Thoracic aorta (tissue), 2 donors: ENCODE measurements at regions not wholly inside any gene's neighbourhood (a gene's known extent, or its start where the extent isn't known, plus 50 kb on each side); places are given as distances from the start of the nearest gene placed in this dataset.

Source experiments
- ATAC-seq: fragments of 150-250 bp; one replicate; pipeline ENCODE4 v1.8.0; 2017; ENCODE audit warnings: low read depth; ENCODE audit not compliant: insufficient number of reproducible peaks, low FRiP score
- DNase-seq: peaks from one replicate; pipeline ENCODE4 v3.0.0-alpha.2; 2020; ENCODE audit warnings: low spot score
- H3K27ac ChIP-seq, 2 donors: fragments of 200-600 bp; sonication (generic); 1 replicate in 1 of 2; 2 replicates in 1 of 2; pipeline ENCODE4 v1.5.1; 2016; ENCODE audit warnings: mild to moderate bottlenecking in 2 of 2, moderate library complexity in 2 of 2
- H3K27me3 ChIP-seq: fragments of 200-600 bp; sonication (generic); replicated peaks from 2 replicates; pipeline ENCODE4 v1.6.0; 2016; ENCODE audit warnings: mild to moderate bottlenecking; ENCODE audit not compliant: insufficient read depth
- H3K36me3 ChIP-seq: fragments of 200-600 bp; sonication (generic); one replicate; pipeline ENCODE4 v1.5.1; 2016
- H3K4me1 ChIP-seq, 2 donors: fragments of 200-600 bp; sonication (generic); 1 replicate in 1 of 2; 2 replicates in 1 of 2; pipeline versions ENCODE4 v1.5.1 to v1.6.0; 2016; ENCODE audit warnings: low read depth in 2 of 2, mild to moderate bottlenecking in 1 of 2; ENCODE audit not compliant: control insufficient read depth in 1 of 2
- H3K4me3 ChIP-seq: fragments of 200-600 bp; sonication (generic); 2 replicates; pipeline ENCODE4 v1.5.1; 2016; ENCODE audit warnings: mild to moderate bottlenecking
- H3K9me3 ChIP-seq: fragments of 200-600 bp; sonication (generic); 2 replicates; pipeline ENCODE4 v1.5.1; 2016
- TF ChIP-seq, protein P1 (sequence below): fragments of 200-600 bp; sonication (generic); IDR thresholded peaks from one replicate; pipeline ENCODE4 v1.5.1; 2019; ENCODE audit warnings: antibody characterized with exemption

DNA sequence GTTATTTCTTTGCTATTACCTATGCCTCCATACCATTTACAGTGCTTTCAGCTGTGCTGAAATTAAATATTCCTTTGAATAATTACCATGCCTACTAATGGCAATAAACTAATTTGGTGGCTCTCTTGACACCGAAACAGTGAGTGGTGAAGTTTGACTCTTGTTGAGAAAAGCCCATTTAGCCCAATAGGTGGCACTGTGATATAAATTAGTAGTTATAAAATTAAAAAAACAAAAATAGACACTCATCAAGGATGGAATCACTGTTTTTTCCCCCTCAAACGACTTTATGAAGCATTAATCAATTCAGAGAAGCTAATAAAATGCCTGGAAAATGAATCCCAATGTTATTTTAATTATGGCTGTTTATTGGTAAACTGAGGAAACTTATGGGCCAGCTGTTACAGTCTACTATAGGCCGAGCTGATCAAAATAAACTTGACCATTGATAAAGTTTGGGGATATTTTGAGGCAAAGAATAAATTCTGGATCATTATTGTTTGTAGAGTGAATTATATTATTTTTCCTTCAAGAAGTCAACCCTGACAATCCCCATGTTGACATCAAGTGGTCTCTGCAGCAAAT, 339.6 kb downstream of the TRIB2 start:
- ATAC-seq (no peak), DNase-seq (no peak)
- Histone ChIP-seq H3K9me3 (no peaks in the 10 kb centered on the region), H3K4me3 (no peak overlapping the region), H3K27me3 (no peaks in the 10 kb centered on the region), H3K36me3 (no peaks in the 10 kb centered on the region), H3K27ac (no peak overlapping the region), H3K4me1 (no peaks in the 10 kb centered on the region)
- TF ChIP-seq, protein P1, sequence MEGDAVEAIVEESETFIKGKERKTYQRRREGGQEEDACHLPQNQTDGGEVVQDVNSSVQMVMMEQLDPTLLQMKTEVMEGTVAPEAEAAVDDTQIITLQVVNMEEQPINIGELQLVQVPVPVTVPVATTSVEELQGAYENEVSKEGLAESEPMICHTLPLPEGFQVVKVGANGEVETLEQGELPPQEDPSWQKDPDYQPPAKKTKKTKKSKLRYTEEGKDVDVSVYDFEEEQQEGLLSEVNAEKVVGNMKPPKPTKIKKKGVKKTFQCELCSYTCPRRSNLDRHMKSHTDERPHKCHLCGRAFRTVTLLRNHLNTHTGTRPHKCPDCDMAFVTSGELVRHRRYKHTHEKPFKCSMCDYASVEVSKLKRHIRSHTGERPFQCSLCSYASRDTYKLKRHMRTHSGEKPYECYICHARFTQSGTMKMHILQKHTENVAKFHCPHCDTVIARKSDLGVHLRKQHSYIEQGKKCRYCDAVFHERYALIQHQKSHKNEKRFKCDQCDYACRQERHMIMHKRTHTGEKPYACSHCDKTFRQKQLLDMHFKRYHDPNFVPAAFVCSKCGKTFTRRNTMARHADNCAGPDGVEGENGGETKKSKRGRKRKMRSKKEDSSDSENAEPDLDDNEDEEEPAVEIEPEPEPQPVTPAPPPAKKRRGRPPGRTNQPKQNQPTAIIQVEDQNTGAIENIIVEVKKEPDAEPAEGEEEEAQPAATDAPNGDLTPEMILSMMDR = no peak

DNA sequence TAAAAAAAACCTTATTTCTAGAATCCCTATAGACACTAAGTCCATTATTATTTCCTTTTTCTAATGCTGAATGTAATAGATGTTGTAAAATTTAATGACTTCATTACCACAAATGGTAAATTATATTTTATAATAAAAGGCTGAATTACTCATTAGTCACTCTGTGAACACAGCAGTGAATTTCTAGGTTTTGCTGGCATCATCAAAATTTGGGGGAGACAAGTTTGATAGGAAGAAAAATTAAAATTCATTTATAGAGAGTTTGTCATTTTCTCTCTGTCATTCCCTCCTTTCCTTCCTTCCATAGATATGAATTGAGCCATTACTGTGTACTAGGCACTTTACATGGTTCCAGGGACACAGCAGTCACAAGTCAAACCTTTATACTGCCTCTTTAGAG, 340.9 kb downstream of the TRIB2 start:
- Histone ChIP-seq H3K36me3 (no peaks in the 10 kb centered on the region), H3K27me3 (no peaks in the 10 kb centered on the region), H3K9me3 (no peaks in the 10 kb centered on the region), H3K4me3 (no peak overlapping the region), H3K4me1 (no peaks in the 10 kb centered on the region), H3K27ac (no peak overlapping the region)
- no peak for DNase-seq
- TF ChIP-seq, protein P1 = no peak
- no peak for ATAC-seq

DNA sequence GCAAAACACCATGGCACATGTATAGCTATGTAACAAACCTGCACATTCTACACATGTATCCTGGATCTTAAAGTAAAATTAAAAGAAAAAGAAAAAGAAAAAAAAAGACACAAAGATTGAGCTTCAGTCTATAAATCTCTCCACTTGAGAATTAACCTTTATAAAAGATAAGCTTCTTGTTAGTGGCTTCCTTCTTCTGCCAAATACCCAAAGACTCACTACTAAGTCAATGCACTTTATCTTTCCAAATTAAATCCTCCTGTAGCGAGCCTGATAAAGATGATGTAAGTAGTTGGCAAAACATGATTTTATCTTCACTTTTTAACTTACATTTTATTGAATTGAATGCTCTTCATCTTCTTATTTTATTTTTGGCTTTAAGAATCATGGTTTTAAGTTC, 349.9 kb downstream of the TRIB2 start:
- H3K9me3 ChIP-seq = no peaks in the 10 kb centered on the region
- DNase-seq (no peak), ATAC-seq (no peak)
- H3K27me3 ChIP-seq = no peaks in the 10 kb centered on the region
- H3K36me3 ChIP-seq = no peaks in the 10 kb centered on the region
- no peaks in the 10 kb centered on the region for H3K4me1 ChIP-seq
- H3K4me3 ChIP-seq = no peak overlapping the region
- H3K27ac ChIP-seq = no peak overlapping the region
- TF ChIP-seq, protein P1 = no peak

DNA sequence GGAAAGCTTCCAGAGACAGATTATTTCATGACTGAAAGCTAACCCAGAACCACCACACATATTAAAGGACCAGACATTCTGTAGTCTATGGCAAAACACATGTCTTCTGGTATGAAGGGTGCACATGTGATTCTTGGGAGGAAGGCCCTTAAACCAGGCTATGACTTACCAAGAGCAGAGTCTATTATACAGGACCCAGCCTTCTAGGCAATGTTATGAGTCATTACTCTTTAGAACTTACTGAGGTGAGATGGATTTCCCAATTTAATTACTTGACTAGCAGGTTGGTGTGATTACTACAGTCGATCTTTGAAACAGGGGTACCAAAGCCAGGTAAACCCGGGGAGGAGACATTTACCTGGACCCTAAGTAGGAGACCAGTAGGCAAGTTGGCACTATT, 350.8 kb downstream of the TRIB2 start:
- no peak overlapping the region for H3K27ac ChIP-seq
- DNase-seq (no peak), ATAC-seq (no peak)
- H3K36me3 ChIP-seq = no peaks in the 10 kb centered on the region
- no peak overlapping the region for H3K4me3 ChIP-seq
- no peaks in the 10 kb centered on the region for H3K27me3 ChIP-seq
- TF ChIP-seq, protein P1 = no peak
- no peaks in the 10 kb centered on the region for H3K9me3 ChIP-seq
- H3K4me1 ChIP-seq = no peaks in the 10 kb centered on the region

DNA sequence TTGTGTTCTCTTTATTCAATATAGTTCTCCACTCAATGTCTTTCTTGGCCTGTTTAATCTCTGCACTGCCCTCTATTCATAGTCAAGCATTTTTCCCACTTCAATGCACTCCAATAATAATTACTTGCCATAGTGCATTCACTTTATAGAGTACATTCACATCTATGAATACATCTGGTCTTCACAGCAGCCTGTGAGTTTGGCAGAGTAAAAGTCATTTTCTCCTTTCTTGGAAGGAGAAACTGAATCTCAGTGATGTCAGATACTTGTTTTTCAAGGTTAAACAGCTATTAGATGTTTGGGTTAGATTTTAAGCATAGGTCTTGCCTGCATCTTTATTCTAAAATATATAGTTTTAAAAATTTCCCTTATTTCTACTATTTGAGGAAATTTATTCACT, 373.2 kb downstream of the TRIB2 start:
- ATAC-seq = no peak

More for the DNA sequence above, 373.2 kb downstream of the TRIB2 start:
- H3K27ac ChIP-seq = no peak overlapping the region
- H3K36me3 ChIP-seq = no peaks in the 10 kb centered on the region
- DNase-seq = no peak
- no peaks in the 10 kb centered on the region for H3K27me3 ChIP-seq
- no peak overlapping the region for H3K4me3 ChIP-seq
- no peaks in the 10 kb centered on the region for H3K4me1 ChIP-seq
- TF ChIP-seq, protein P1 = no peak
- H3K9me3 ChIP-seq = no peaks in the 10 kb centered on the region
